ENCODE measurements at regions not wholly inside any gene's neighbourhood (a gene's known extent, or its start where the extent isn't known, plus 50 kb on each side); places are given as distances from the start of the nearest gene placed in this dataset.

- no peak overlapping the region for H3K27ac ChIP-seq
- intact Hi-C loops (cut with DNase I; ENCODE audit: low total_unique reads): no loop called here
- H3K4me3 ChIP-seq: no peak overlapping the region
- DNase-seq: no peak
- no peaks in the 10 kb centered on the region for H3K4me1 ChIP-seq
- no peaks in the 10 kb centered on the region for H3K27me3 ChIP-seq
- 76 to 78% methylated on average over 3 of the region's 3 CpGs for WGBS, 2 donors
- no peaks in the 10 kb centered on the region for H3K36me3 ChIP-seq (ENCODE audit: low read depth, missing control alignments)
- no peaks in the 10 kb centered on the region for H3K9me3 ChIP-seq
- TF ChIP-seq POLR2A (IDR thresholded peaks at IDR 0.05) (no peak), CTCF (IDR thresholded peaks at IDR 0.05) (no peak)
Observed at GRCh38 chr13:68667863-68668262, 1437.7 kb upstream of the PCDH9 start.

GRCh38 chr13:68666774-68667397 is 1436.8 kb upstream of the PCDH9 start:
- H3K27me3 ChIP-seq: no peaks in the 10 kb centered on the region
- 79 to 80% methylated on average over 9 of the region's 9 CpGs for WGBS, 2 donors

GRCh38 chr13:68645814-68646213 is 1415.7 kb upstream of the PCDH9 start:
- Histone ChIP-seq H3K36me3 (ENCODE audit: low read depth, missing control alignments) (no peaks in the 10 kb centered on the region), H3K4me1 (no peaks in the 10 kb centered on the region), H3K4me3 (no peak overlapping the region), H3K27me3 (no peaks in the 10 kb centered on the region), H3K9me3 (no peaks in the 10 kb centered on the region), H3K27ac (no peak overlapping the region)
- TF ChIP-seq POLR2A (IDR thresholded peaks at IDR 0.05) (no peak), CTCF (IDR thresholded peaks at IDR 0.05) (no peak)
- intact Hi-C loops (cut with DNase I; ENCODE audit: low total_unique reads): no loop called here
- no peak for DNase-seq

More at GRCh38 chr13:68666774-68667397, 1436.8 kb upstream of the PCDH9 start:
- intact Hi-C loops (cut with DNase I; ENCODE audit: low total_unique reads): no loop called here
- Histone ChIP-seq H3K9me3 (no peaks in the 10 kb centered on the region), H3K4me1 (no peaks in the 10 kb centered on the region), H3K36me3 (ENCODE audit: low read depth, missing control alignments) (no peaks in the 10 kb centered on the region), H3K4me3 (no peak overlapping the region), H3K27ac (no peak overlapping the region)
- DNase-seq: no peak
- TF ChIP-seq CTCF (IDR thresholded peaks at IDR 0.05): no peak

GRCh38 chr13:68644611-68645010 is 1414.5 kb upstream of the PCDH9 start:
- no peak for TF ChIP-seq POLR2A (IDR thresholded peaks at IDR 0.05)
- TF ChIP-seq CTCF (IDR thresholded peaks at IDR 0.05): no peak
- no peak overlapping the region for H3K27ac ChIP-seq
- 27 to 35% methylated on average over 6 of the region's 6 CpGs for WGBS, 2 donors
- no peak overlapping the region for H3K4me3 ChIP-seq
- DNase-seq: no peak
- H3K27me3 ChIP-seq: no peaks in the 10 kb centered on the region
- no peaks in the 10 kb centered on the region for H3K9me3 ChIP-seq
- intact Hi-C loops (cut with DNase I; ENCODE audit: low total_unique reads): no loop called here
- H3K4me1 ChIP-seq: no peaks in the 10 kb centered on the region
- no peaks in the 10 kb centered on the region for H3K36me3 ChIP-seq (ENCODE audit: low read depth, missing control alignments)

- intact Hi-C loops (cut with DNase I; ENCODE audit: low total_unique reads): no loop called here
- Histone ChIP-seq H3K4me3 (no peak overlapping the region), H3K27me3 (no peaks in the 10 kb centered on the region), H3K27ac (no peak overlapping the region), H3K4me1 (no peaks in the 10 kb centered on the region), H3K36me3 (ENCODE audit: low read depth, missing control alignments) (no peaks in the 10 kb centered on the region), H3K9me3 (no peaks in the 10 kb centered on the region)
- DNase-seq: no peak
- WGBS, 2 donors: 60 to 76% methylated on average over 1 of the region's 1 CpG
- TF ChIP-seq CTCF (IDR thresholded peaks at IDR 0.05) (no peak), POLR2A (IDR thresholded peaks at IDR 0.05) (no peak)
Observed at GRCh38 chr13:68636784-68637183, 1406.6 kb upstream of the PCDH9 start.
